Vagina (tissue), 2 donors: ENCODE measurements at regions not wholly inside any gene's neighbourhood (a gene's known extent, or its start where the extent isn't known, plus 50 kb on each side); places are given as distances from the start of the nearest gene placed in this dataset.
A peak's percentile ranks its signal among the peaks of the same experiment; 100 is the strongest.

Experiments used
- DNase-seq, 2 donors: peaks; one replicate each; pipeline ENCODE4 v3.0.0-alpha.2; 2017; ENCODE audit errors: extremely low spot score in 2 of 2
- H3K27ac ChIP-seq: fragments of 200-600 bp; sonication (generic); one replicate; pipeline ENCODE4 v1.5.1; 2019
- H3K27me3 ChIP-seq: fragments of 200-600 bp; sonication (generic); one replicate; pipeline ENCODE4 v1.5.1; 2019
- H3K36me3 ChIP-seq, 2 donors: fragments of 200-600 bp; sonication (generic); one replicate each; pipeline ENCODE4 v1.5.1; 2017 to 2019
- H3K4me1 ChIP-seq: fragments of 200-600 bp; sonication (generic); one replicate; pipeline ENCODE4 v1.5.1; 2019
- H3K4me3 ChIP-seq, 2 donors: fragments of 200-600 bp; sonication (generic); 1 replicate in 1 of 2; 2 replicates in 1 of 2; pipeline ENCODE4 v1.5.1; 2016 to 2019
- H3K9me3 ChIP-seq: fragments of 200-600 bp; sonication (generic); one replicate; pipeline ENCODE4 v1.5.1; 2019
- CTCF ChIP-seq, 3 experiments: fragments of 450-650 bp in 2 of 3; fragments of 200-600 bp in 1 of 3; sonication (generic) in 1 of 3; IDR thresholded peaks; one replicate each; pipeline ENCODE4 v1.5.1; 2017 to 2019; ENCODE audit warnings: antibody characterized with exemption in 3 of 3, mild to moderate bottlenecking in 2 of 3, moderate library complexity in 2 of 3
- POLR2A ChIP-seq, 2 donors: fragments of 450-650 bp; IDR thresholded peaks; one replicate each; pipeline ENCODE4 v1.6.1; 2017; ENCODE audit warnings: antibody characterized with exemption in 2 of 2, mild to moderate bottlenecking in 2 of 2, moderate library complexity in 2 of 2
- POLR2AphosphoS5 ChIP-seq, 2 donors: sonication (generic); formaldehyde crosslinking; IDR thresholded peaks; one replicate each; pipeline ENCODE4 v1.9.0; 2017; ENCODE audit warnings: antibody characterized with exemption in 2 of 2, mild to moderate bottlenecking in 2 of 2, low read depth in 1 of 2; ENCODE audit not compliant: insufficient read depth in 1 of 2
- intact Hi-C: fragments of 100-400 bp; cut with DNase I; formaldehyde crosslinking; loops from one replicate; pipeline ENCODE4 v1.15.1; 2023

GRCh38 chr2:42904576-42904876 lies 112.1 kb upstream of the HAAO start:
- Histone ChIP-seq H3K9me3 (no peaks in the 10 kb centered on the region), H3K36me3 (no peaks in the 10 kb centered on the region), H3K27ac (peak overlapping the region; percentile 77), H3K4me3 (no peak overlapping the region), H3K27me3 (no peaks in the 10 kb centered on the region), H3K4me1 (peaks cover 84% of the 10 kb centered on the region)
- TF ChIP-seq POLR2AphosphoS5 (IDR thresholded peaks at IDR 0.05; ENCODE audit: insufficient read depth in 1 of 2, low read depth in 1 of 2) (no peak), POLR2A (IDR thresholded peaks at IDR 0.05) (no peak), CTCF (IDR thresholded peaks at IDR 0.05) (no peak)
- intact Hi-C loops: no loop called here
- no peak for DNase-seq

GRCh38 chr2:42903821-42904575 lies 111.6 kb upstream of the HAAO start:
- intact Hi-C loops: no loop called here
- no peaks in the 10 kb centered on the region for H3K9me3 ChIP-seq
- no peak for DNase-seq
- no peaks in the 10 kb centered on the region for H3K36me3 ChIP-seq
- no peak for TF ChIP-seq POLR2AphosphoS5 (IDR thresholded peaks at IDR 0.05; ENCODE audit: insufficient read depth in 1 of 2, low read depth in 1 of 2)
- TF ChIP-seq CTCF (IDR thresholded peaks at IDR 0.05): no peak
- TF ChIP-seq POLR2A (IDR thresholded peaks at IDR 0.05): no peak
- peak overlapping the region; percentile 77 for H3K27ac ChIP-seq
- H3K27me3 ChIP-seq: no peaks in the 10 kb centered on the region
- no peak overlapping the region for H3K4me3 ChIP-seq
- H3K4me1 ChIP-seq: peaks cover 81% of the 10 kb centered on the region

GRCh38 chr2:42902939-42903709 lies 110.7 kb upstream of the HAAO start:
- no peaks in the 10 kb centered on the region for H3K27me3 ChIP-seq
- H3K4me1 ChIP-seq: peaks cover 72% of the 10 kb centered on the region
- intact Hi-C loops: no loop called here
- H3K27ac ChIP-seq: peak overlapping the region; percentile 77
- no peaks in the 10 kb centered on the region for H3K36me3 ChIP-seq
- DNase-seq: no peak
- TF ChIP-seq POLR2A (IDR thresholded peaks at IDR 0.05): no peak
- TF ChIP-seq CTCF (IDR thresholded peaks at IDR 0.05): no peak
- TF ChIP-seq POLR2AphosphoS5 (IDR thresholded peaks at IDR 0.05; ENCODE audit: insufficient read depth in 1 of 2, low read depth in 1 of 2): no peak
- H3K4me3 ChIP-seq: no peak overlapping the region
- H3K9me3 ChIP-seq: no peaks in the 10 kb centered on the region

- intact Hi-C loops: no loop called here
- H3K4me3 ChIP-seq: no peak overlapping the region
- H3K9me3 ChIP-seq: no peaks in the 10 kb centered on the region
- DNase-seq: no peak
- TF ChIP-seq POLR2A (IDR thresholded peaks at IDR 0.05) (no peak), POLR2AphosphoS5 (IDR thresholded peaks at IDR 0.05; ENCODE audit: insufficient read depth in 1 of 2, low read depth in 1 of 2) (no peak), CTCF (IDR thresholded peaks at IDR 0.05) (no peak)
- no peaks in the 10 kb centered on the region for H3K36me3 ChIP-seq
- H3K27me3 ChIP-seq: no peaks in the 10 kb centered on the region
- peak overlapping the region; percentile 63 for H3K27ac ChIP-seq
- H3K4me1 ChIP-seq: peaks cover 54% of the 10 kb centered on the region
Observed at GRCh38 chr2:42901076-42901640, 108.8 kb upstream of the HAAO start.
